Stimulated activated naive B cell treated with anti-CD40 and anti-IgM and Interleukin-4, amounts not matched to agents 10 μg/mL and 1 μg/mL and 100 μg/mL, for 72 hours (primary cell): ENCODE measurements at regions not wholly inside any gene's neighbourhood (a gene's known extent, or its start where the extent isn't known, plus 50 kb on each side); places are given as distances from the start of the nearest gene placed in this dataset.
"Not testable (repeated sequence)": the region's sequence is repeated elsewhere in the genome, so short reads cannot be mapped to it uniquely, and the experiment has no call there.

Source experiments
- ATAC-seq, 2 donors: fragments of 150-1000 bp; cut with Tn5 transposase; replicated peaks; 2 replicates each; pipeline ENCODE4 v1.10.0; 2021; ENCODE audit warnings: moderate library complexity in 1 of 2
- DNase-seq: peaks from one replicate; pipeline ENCODE4 v3.0.0; 2021
- H3K27ac Mint-ChIP-seq: one replicate; pipeline ENCODE4 v1.8.0; 2022; ENCODE audit warnings: mild to moderate bottlenecking, mixed read lengths
- H3K27me3 Mint-ChIP-seq, 2 donors: one replicate each; pipeline ENCODE4 v1.8.0; 2022; ENCODE audit warnings: mixed read lengths in 2 of 2
- H3K36me3 Mint-ChIP-seq, 2 donors: one replicate each; pipeline ENCODE4 v1.8.0; 2022; ENCODE audit warnings: mixed read lengths in 2 of 2, mild to moderate bottlenecking in 1 of 2
- H3K4me1 Mint-ChIP-seq, 2 donors: one replicate each; pipeline ENCODE4 v1.8.0; 2022; ENCODE audit warnings: mixed read lengths in 2 of 2, mild to moderate bottlenecking in 1 of 2
- H3K4me3 Mint-ChIP-seq, 2 donors: one replicate each; pipeline ENCODE4 v1.8.0; 2022; ENCODE audit warnings: mild to moderate bottlenecking in 2 of 2, mixed read lengths in 2 of 2, moderate library complexity in 1 of 2
- H3K9me3 Mint-ChIP-seq, 2 donors: one replicate each; pipeline ENCODE4 v1.8.0; 2022; ENCODE audit warnings: mixed read lengths in 2 of 2, mild to moderate bottlenecking in 1 of 2

GRCh38 chr2:35870713-35871112 lies 484.9 kb upstream of the CRIM1 start:
- H3K27me3 Mint-ChIP-seq, result peaks cover 0 to 4% of the 10 kb centered on the region in 2 donors
- DNase-seq, result no peak
- H3K4me3 Mint-ChIP-seq, result no peak overlapping the region
- ATAC-seq, result no peak
- no peaks in the 10 kb centered on the region for H3K9me3 Mint-ChIP-seq
- no peaks in the 10 kb centered on the region for H3K4me1 Mint-ChIP-seq
- no peaks in the 10 kb centered on the region for H3K36me3 Mint-ChIP-seq
- H3K27ac Mint-ChIP-seq, result no peak overlapping the region

- Mint-ChIP-seq H3K36me3 (no peaks in the 10 kb centered on the region), H3K27me3 (no peaks in the 10 kb centered on the region), H3K9me3 (peaks cover 0 to 2% of the 10 kb centered on the region in 2 donors), H3K4me1 (no peaks in the 10 kb centered on the region), H3K4me3 (no peak overlapping the region), H3K27ac (no peak overlapping the region)
- ATAC-seq (no peak), DNase-seq (no peak)
Measured at GRCh38 chr2:35864141-35864540, 491.4 kb upstream of the CRIM1 start.

- peaks cover 0 to 3% of the 10 kb centered on the region in 2 donors for H3K9me3 Mint-ChIP-seq
- no peaks in the 10 kb centered on the region for H3K36me3 Mint-ChIP-seq
- DNase-seq, result no peak
- H3K4me1 Mint-ChIP-seq, result no peaks in the 10 kb centered on the region
- no peak for ATAC-seq
- no peak overlapping the region for H3K4me3 Mint-ChIP-seq
- H3K27ac Mint-ChIP-seq, result no peak overlapping the region
- no peaks in the 10 kb centered on the region for H3K27me3 Mint-ChIP-seq
Measured at GRCh38 chr2:35858216-35858615, 497.4 kb upstream of the CRIM1 start.

GRCh38 chr2:35857498-35857897 lies 498.1 kb upstream of the CRIM1 start:
- no peak overlapping the region for H3K4me3 Mint-ChIP-seq
- no peak overlapping the region for H3K27ac Mint-ChIP-seq
- DNase-seq, result no peak
- no peaks in the 10 kb centered on the region for H3K27me3 Mint-ChIP-seq
- no peaks in the 10 kb centered on the region for H3K36me3 Mint-ChIP-seq
- H3K9me3 Mint-ChIP-seq, result peaks cover 0 to 3% of the 10 kb centered on the region in 2 donors
- ATAC-seq, result no peak
- no peaks in the 10 kb centered on the region for H3K4me1 Mint-ChIP-seq

- H3K36me3 Mint-ChIP-seq, result no peaks in the 10 kb centered on the region
- H3K4me1 Mint-ChIP-seq, result no peaks in the 10 kb centered on the region
- H3K27ac Mint-ChIP-seq, result no peak overlapping the region
- H3K27me3 Mint-ChIP-seq, result no peaks in the 10 kb centered on the region
- ATAC-seq, result no peak
- H3K4me3 Mint-ChIP-seq, result no peak overlapping the region
- H3K9me3 Mint-ChIP-seq, result peaks cover 0 to 1% of the 10 kb centered on the region in 2 donors
- no peak for DNase-seq
Measured at GRCh38 chr2:35831385-35831784, 524.2 kb upstream of the CRIM1 start.

GRCh38 chr2:35830833-35831232 lies 524.7 kb upstream of the CRIM1 start:
- Mint-ChIP-seq H3K27me3 (no peaks in the 10 kb centered on the region), H3K4me3 (no peak overlapping the region), H3K27ac (no peak overlapping the region), H3K9me3 (peaks cover 0 to 1% of the 10 kb centered on the region in 2 donors), H3K4me1 (no peaks in the 10 kb centered on the region), H3K36me3 (no peaks in the 10 kb centered on the region)
- DNase-seq (no peak), ATAC-seq (no peak)

- Mint-ChIP-seq H3K4me1 (no peaks in the 10 kb centered on the region), H3K4me3 (no peak overlapping the region), H3K27me3 (no peaks in the 10 kb centered on the region), H3K36me3 (no peaks in the 10 kb centered on the region), H3K27ac (no peak overlapping the region), H3K9me3 (no peaks in the 10 kb centered on the region)
- DNase-seq (no peak), ATAC-seq (no peak)
Measured at GRCh38 chr2:35827086-35827485, 528.5 kb upstream of the CRIM1 start.

GRCh38 chr2:35822716-35823115 lies 532.9 kb upstream of the CRIM1 start:
- Mint-ChIP-seq H3K9me3 (no peaks in the 10 kb centered on the region), H3K27me3 (no peaks in the 10 kb centered on the region), H3K4me3 (no peak overlapping the region), H3K27ac (no peak overlapping the region), H3K4me1 (no peaks in the 10 kb centered on the region), H3K36me3 (no peaks in the 10 kb centered on the region)
- no peak for ATAC-seq
- no peak for DNase-seq

GRCh38 chr2:35821675-35822074 lies 533.9 kb upstream of the CRIM1 start:
- DNase-seq, result no peak
- Mint-ChIP-seq H3K9me3 (no peaks in the 10 kb centered on the region), H3K4me3 (no peak overlapping the region), H3K27me3 (no peaks in the 10 kb centered on the region), H3K27ac (no peak overlapping the region), H3K4me1 (no peaks in the 10 kb centered on the region), H3K36me3 (no peaks in the 10 kb centered on the region)
- ATAC-seq, result no peak

GRCh38 chr2:35820391-35820790 lies 535.2 kb upstream of the CRIM1 start:
- Mint-ChIP-seq H3K9me3 (no peaks in the 10 kb centered on the region), H3K36me3 (no peaks in the 10 kb centered on the region), H3K27ac (no peak overlapping the region), H3K27me3 (no peaks in the 10 kb centered on the region), H3K4me1 (no peaks in the 10 kb centered on the region), H3K4me3 (no peak overlapping the region)
- no peak for DNase-seq
- ATAC-seq, result no peak

- Mint-ChIP-seq H3K4me1 (no peaks in the 10 kb centered on the region), H3K36me3 (no peaks in the 10 kb centered on the region), H3K9me3 (no peaks in the 10 kb centered on the region), H3K27ac (no peak overlapping the region), H3K27me3 (no peaks in the 10 kb centered on the region), H3K4me3 (no peak overlapping the region)
- ATAC-seq (no peak), DNase-seq (no peak)
Measured at GRCh38 chr2:35819033-35819432, 536.5 kb upstream of the CRIM1 start.

- H3K27ac Mint-ChIP-seq, DNase-seq, H3K9me3 Mint-ChIP-seq, H3K27me3 Mint-ChIP-seq, H3K4me3 Mint-ChIP-seq, H3K4me1 Mint-ChIP-seq, ATAC-seq, H3K36me3 Mint-ChIP-seq: not testable (repeated sequence)
Measured at GRCh38 chr2:35818359-35818758, 537.2 kb upstream of the CRIM1 start.

- not testable (repeated sequence) for H3K4me1 Mint-ChIP-seq, ATAC-seq, H3K9me3 Mint-ChIP-seq, H3K27ac Mint-ChIP-seq, H3K4me3 Mint-ChIP-seq, DNase-seq, H3K27me3 Mint-ChIP-seq, H3K36me3 Mint-ChIP-seq
Measured at GRCh38 chr2:35814597-35814996, 541.0 kb upstream of the CRIM1 start.

GRCh38 chr2:35803126-35803525 lies 552.5 kb upstream of the CRIM1 start:
- Mint-ChIP-seq H3K27ac (no peak overlapping the region), H3K36me3 (no peaks in the 10 kb centered on the region), H3K4me3 (no peak overlapping the region), H3K9me3 (peaks cover 6 to 7% of the 10 kb centered on the region in 2 donors), H3K27me3 (no peaks in the 10 kb centered on the region), H3K4me1 (no peaks in the 10 kb centered on the region)
- ATAC-seq, result no peak
- no peak for DNase-seq

GRCh38 chr2:35794796-35795450 lies 560.7 kb upstream of the CRIM1 start:
- H3K4me3 Mint-ChIP-seq, result no peak overlapping the region
- H3K36me3 Mint-ChIP-seq, result no peaks in the 10 kb centered on the region
- DNase-seq (no peak), ATAC-seq (no peak)
- peaks cover 0 to 1% of the 10 kb centered on the region in 2 donors for H3K9me3 Mint-ChIP-seq
- no peaks in the 10 kb centered on the region for H3K27me3 Mint-ChIP-seq
- H3K4me1 Mint-ChIP-seq, result no peaks in the 10 kb centered on the region
- H3K27ac Mint-ChIP-seq, result no peak overlapping the region

GRCh38 chr2:35790292-35790691 lies 565.3 kb upstream of the CRIM1 start:
- ATAC-seq, result no peak
- peaks cover 0 to 2% of the 10 kb centered on the region in 2 donors for H3K9me3 Mint-ChIP-seq
- no peaks in the 10 kb centered on the region for H3K36me3 Mint-ChIP-seq
- DNase-seq, result no peak
- no peak overlapping the region for H3K4me3 Mint-ChIP-seq
- no peaks in the 10 kb centered on the region for H3K27me3 Mint-ChIP-seq
- no peak overlapping the region for H3K27ac Mint-ChIP-seq
- H3K4me1 Mint-ChIP-seq, result no peaks in the 10 kb centered on the region
